ENCODE measurements at regions not wholly inside any gene's neighbourhood (a gene's known extent, or its start where the extent isn't known, plus 50 kb on each side); places are given as distances from the start of the nearest gene placed in this dataset.

GRCh38 chr10:129165770-129166169 is 301.3 kb upstream of the MGMT start:
- TF ChIP-seq EZH2 (IDR thresholded peaks at IDR 0.05; ENCODE audit: borderline replicate concordance, low read depth, low read length, severe bottlenecking): no peak
- no peak for TF ChIP-seq CTCF (IDR thresholded peaks at IDR 0.05; ENCODE audit: borderline replicate concordance, extremely low read depth, low read length, poor library complexity, severe bottlenecking)
